DOHH2 (cell line): ENCODE measurements at regions not wholly inside any gene's neighbourhood (a gene's known extent, or its start where the extent isn't known, plus 50 kb on each side); places are given as distances from the start of the nearest gene placed in this dataset.

Experiments
- H3F3A ChIP-seq: fragments of 200-600 bp; sonication (generic), shearing (Covaris generic); 2 replicates; pipeline ENCODE4 v1.6.0; 2016; ENCODE audit warnings: antibody characterized with exemption, mild to moderate bottlenecking; ENCODE audit not compliant: control insufficient read depth, insufficient read depth
- H3K27ac ChIP-seq: fragments of 200-600 bp; sonication (generic); 2 replicates; pipeline ENCODE4 v1.5.1; 2014; ENCODE audit warnings: low read depth, mild to moderate bottlenecking, low read length, moderate library complexity
- H3K27me3 ChIP-seq: fragments of 200-600 bp; sonication (generic); 2 replicates; pipeline ENCODE4 v1.6.1; 2014; ENCODE audit warnings: mild to moderate bottlenecking, low read length, mixed read lengths; ENCODE audit not compliant: control insufficient read depth
- H3K36me3 ChIP-seq: fragments of 200-600 bp; sonication (generic); 2 replicates; pipeline ENCODE4 v1.6.1; 2014; ENCODE audit warnings: mild to moderate bottlenecking, low read length, moderate library complexity, mixed read lengths; ENCODE audit not compliant: control insufficient read depth
- H3K4me1 ChIP-seq: fragments of 200-600 bp; sonication (generic); 2 replicates; pipeline ENCODE4 v1.6.1; 2014; ENCODE audit warnings: mild to moderate bottlenecking, low read length, mixed read lengths; ENCODE audit not compliant: control insufficient read depth
- H3K4me2 ChIP-seq: fragments of 200-600 bp; sonication (generic); 2 replicates; pipeline ENCODE4 v1.6.0; 2014; ENCODE audit warnings: mild to moderate bottlenecking, low read length, moderate library complexity
- H3K4me3 ChIP-seq: fragments of 200-600 bp; sonication (generic); 2 replicates; pipeline ENCODE4 v1.5.1; 2014; ENCODE audit warnings: mild to moderate bottlenecking, low read length, mixed read lengths
- H3K79me2 ChIP-seq: fragments of 200-600 bp; sonication (generic); 2 replicates; pipeline ENCODE4 v1.6.1; 2014; ENCODE audit warnings: mild to moderate bottlenecking, low read length, mixed read lengths; ENCODE audit not compliant: control insufficient read depth
- H3K9me2 ChIP-seq: fragments of 200-600 bp; sonication (generic); replicated peaks from 2 replicates; pipeline ENCODE4 v1.6.1; 2014; ENCODE audit warnings: mild to moderate bottlenecking, low read length, mixed read lengths; ENCODE audit not compliant: control insufficient read depth
- H3K9me3 ChIP-seq: fragments of 200-600 bp; sonication (generic); 2 replicates; pipeline ENCODE4 v1.6.1; 2014; ENCODE audit warnings: antibody characterized with exemption, low read length, mixed read lengths; ENCODE audit not compliant: control insufficient read depth, insufficient read depth
- H4K20me1 ChIP-seq: fragments of 200-600 bp; sonication (generic); 2 replicates; pipeline ENCODE4 v1.6.0; 2014; ENCODE audit warnings: low read depth, mild to moderate bottlenecking, antibody characterized with exemption, low read length, moderate library complexity; ENCODE audit not compliant: control insufficient read depth, insufficient read depth
- CTCF ChIP-seq: fragments of 200-600 bp; sonication (generic); IDR thresholded peaks from one replicate; pipeline ENCODE4 v1.5.1; 2014; ENCODE audit warnings: antibody characterized with exemption, mild to moderate bottlenecking, low read depth, low read length; ENCODE audit not compliant: poor library complexity, severe bottlenecking
- EZH2phosphoT487 ChIP-seq: fragments of 200-600 bp; sonication (generic); IDR thresholded peaks from 2 replicates; pipeline ENCODE4 v1.6.1; 2017; ENCODE audit warnings: borderline replicate concordance, mild to moderate bottlenecking, antibody characterized with exemption, low read length, moderate library complexity, mixed read lengths

DNA sequence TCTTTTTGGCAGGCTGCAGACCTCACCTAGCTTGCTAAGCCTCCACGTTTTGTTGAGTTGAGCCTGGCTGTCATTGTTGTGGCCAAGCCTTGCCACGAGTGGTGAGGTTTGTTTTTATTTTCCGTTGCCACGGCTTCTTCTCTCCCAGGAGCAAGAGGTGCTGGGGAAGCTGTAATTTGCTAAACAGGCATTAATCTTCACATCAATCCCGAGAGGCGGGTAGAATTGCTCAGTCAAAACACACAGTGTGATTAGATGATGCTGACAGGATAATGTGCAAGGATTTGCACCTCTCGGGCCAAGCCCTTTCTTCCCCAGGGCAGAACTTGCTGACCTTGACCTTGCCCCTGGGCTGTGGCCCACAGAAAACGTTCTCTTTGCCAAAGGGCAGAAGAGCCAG, 72.2 kb upstream of the ATP6AP2 start:
- Histone ChIP-seq H3K27ac (no peak overlapping the region), H3K4me1 (no peaks in the 10 kb centered on the region), H3F3A (no peaks in the 10 kb centered on the region), H3K36me3 (no peaks in the 10 kb centered on the region), H3K79me2 (no peaks in the 10 kb centered on the region), H3K4me2 (no peak overlapping the region), H3K27me3 (no peaks in the 10 kb centered on the region), H4K20me1 (no peaks in the 10 kb centered on the region), H3K9me2 (no peaks in the 10 kb centered on the region), H3K4me3 (no peak overlapping the region), H3K9me3 (no peaks in the 10 kb centered on the region)
- no peak for TF ChIP-seq CTCF
- no peak for TF ChIP-seq EZH2phosphoT487

DNA sequence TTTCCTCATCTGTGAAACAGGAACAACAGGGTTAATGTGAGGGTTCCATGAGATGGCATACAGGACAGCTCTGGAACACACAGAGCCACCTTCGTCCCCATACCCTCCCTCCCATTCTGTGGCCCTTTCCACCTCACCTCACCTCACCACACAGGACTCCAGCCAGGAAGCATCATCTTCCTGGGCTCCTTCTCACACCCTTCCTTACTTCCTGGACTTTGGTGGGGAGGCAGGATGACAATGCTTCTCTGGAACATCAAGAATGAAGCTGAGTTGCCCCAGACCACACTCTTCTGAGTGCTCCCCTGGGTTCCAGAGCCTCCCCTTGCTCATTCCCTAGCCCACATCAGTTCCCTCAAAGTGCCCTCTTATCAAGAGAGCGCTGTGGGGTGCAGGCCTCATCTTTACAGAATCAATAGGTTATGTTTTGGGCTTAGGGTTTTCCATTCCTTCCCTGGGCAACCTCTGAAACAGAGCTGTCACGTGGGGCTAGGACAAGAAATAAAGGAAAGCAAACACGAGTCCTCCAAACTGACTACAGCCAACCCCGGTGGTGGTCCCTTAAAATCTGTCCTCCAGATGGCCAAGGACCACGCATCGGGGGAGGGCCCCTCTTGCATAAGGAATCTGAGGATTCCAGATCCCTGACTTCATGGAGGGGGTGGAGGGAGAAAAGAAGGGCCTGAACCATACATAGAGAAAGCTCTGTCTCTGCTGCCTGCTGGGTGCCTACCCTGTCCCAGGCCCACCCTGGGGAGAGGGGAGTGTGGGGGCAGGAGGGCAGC, 74.4 kb upstream of the ATP6AP2 start:
- Histone ChIP-seq H3K9me3 (no peaks in the 10 kb centered on the region), H3K4me3 (no peak overlapping the region), H3K79me2 (no peaks in the 10 kb centered on the region), H3K4me2 (no peak overlapping the region), H3F3A (no peaks in the 10 kb centered on the region), H4K20me1 (no peaks in the 10 kb centered on the region), H3K36me3 (no peaks in the 10 kb centered on the region), H3K4me1 (no peaks in the 10 kb centered on the region), H3K9me2 (no peaks in the 10 kb centered on the region), H3K27ac (no peak overlapping the region), H3K27me3 (no peaks in the 10 kb centered on the region)
- TF ChIP-seq CTCF (no peak), EZH2phosphoT487 (no peak)

DNA sequence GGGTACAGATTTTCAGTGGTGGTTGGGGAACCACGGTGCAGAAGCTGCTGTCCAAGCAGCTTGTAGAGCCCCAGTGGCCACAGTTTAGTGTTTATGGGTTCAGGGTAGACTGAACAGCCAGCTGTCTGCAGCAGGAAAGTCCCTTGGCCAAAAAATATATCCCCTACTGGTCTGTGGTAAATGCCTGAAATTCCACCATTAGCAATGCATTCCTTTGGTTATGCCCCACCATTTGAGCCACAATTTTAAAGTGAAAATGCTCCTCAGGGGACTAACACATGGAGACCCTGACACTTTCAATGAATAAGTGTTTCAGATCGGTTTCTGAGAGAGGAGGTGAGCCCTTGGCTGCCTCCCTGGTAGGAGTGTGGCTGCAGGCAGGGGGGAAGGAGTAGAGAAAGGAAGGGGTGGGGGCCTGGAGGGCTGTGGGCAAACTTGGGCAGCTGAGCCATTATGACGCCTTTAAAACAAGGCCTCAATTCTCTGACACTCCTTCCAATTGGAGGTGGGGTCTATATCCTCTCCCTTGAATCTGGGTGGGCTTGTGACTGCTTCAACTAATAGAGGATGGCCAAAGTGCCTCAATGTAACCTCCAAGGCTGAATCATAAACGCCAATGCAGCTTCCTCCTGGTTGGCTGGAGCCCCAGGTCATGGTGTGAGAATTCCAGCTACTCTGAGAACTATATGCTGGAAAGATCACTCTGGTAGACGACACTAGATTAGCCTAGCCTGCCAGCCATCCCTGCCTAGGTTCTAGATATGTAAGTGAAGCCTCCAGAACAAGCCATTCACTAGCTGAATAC, 75.8 kb upstream of the ATP6AP2 start:
- H3K4me2 ChIP-seq: no peak overlapping the region

More for the DNA sequence above, 75.8 kb upstream of the ATP6AP2 start:
- no peaks in the 10 kb centered on the region for H3K9me2 ChIP-seq
- H3K27me3 ChIP-seq: no peaks in the 10 kb centered on the region
- TF ChIP-seq EZH2phosphoT487 (no peak), CTCF (no peak)
- H3K4me1 ChIP-seq: no peaks in the 10 kb centered on the region
- H3F3A ChIP-seq: no peaks in the 10 kb centered on the region
- H3K36me3 ChIP-seq: no peaks in the 10 kb centered on the region
- H3K79me2 ChIP-seq: no peaks in the 10 kb centered on the region
- no peak overlapping the region for H3K4me3 ChIP-seq
- no peak overlapping the region for H3K27ac ChIP-seq
- no peaks in the 10 kb centered on the region for H4K20me1 ChIP-seq
- no peaks in the 10 kb centered on the region for H3K9me3 ChIP-seq
